ENCODE measurements at regions not wholly inside any gene's neighbourhood (a gene's known extent, or its start where the extent isn't known, plus 50 kb on each side); places are given as distances from the start of the nearest gene placed in this dataset.

GRCh38 chr7:42429339-42429738 lies 192.3 kb upstream of the GLI3 start (continued):
- TF ChIP-seq ATF3 (IDR thresholded peaks at IDR 0.05; ENCODE audit: insufficient read depth, low read depth, low read length) = no peak
- TF ChIP-seq KDM4A (IDR thresholded peaks at IDR 0.05; ENCODE audit: low read depth, low read length, severe bottlenecking) = no peak
- TF ChIP-seq SIX5 (IDR thresholded peaks at IDR 0.05; ENCODE audit: low read depth, low read length) = no peak

All from H1 (cell line).